Dedifferentiated amniotic fluid mesenchymal stem cell (primary cell): ENCODE measurements at regions not wholly inside any gene's neighbourhood (a gene's known extent, or its start where the extent isn't known, plus 50 kb on each side); places are given as distances from the start of the nearest gene placed in this dataset.

Source experiments
- DNase-seq: peaks from one replicate; pipeline ENCODE4 v3.0.0-alpha.2; 2016; ENCODE audit errors: extremely low spot score

DNA sequence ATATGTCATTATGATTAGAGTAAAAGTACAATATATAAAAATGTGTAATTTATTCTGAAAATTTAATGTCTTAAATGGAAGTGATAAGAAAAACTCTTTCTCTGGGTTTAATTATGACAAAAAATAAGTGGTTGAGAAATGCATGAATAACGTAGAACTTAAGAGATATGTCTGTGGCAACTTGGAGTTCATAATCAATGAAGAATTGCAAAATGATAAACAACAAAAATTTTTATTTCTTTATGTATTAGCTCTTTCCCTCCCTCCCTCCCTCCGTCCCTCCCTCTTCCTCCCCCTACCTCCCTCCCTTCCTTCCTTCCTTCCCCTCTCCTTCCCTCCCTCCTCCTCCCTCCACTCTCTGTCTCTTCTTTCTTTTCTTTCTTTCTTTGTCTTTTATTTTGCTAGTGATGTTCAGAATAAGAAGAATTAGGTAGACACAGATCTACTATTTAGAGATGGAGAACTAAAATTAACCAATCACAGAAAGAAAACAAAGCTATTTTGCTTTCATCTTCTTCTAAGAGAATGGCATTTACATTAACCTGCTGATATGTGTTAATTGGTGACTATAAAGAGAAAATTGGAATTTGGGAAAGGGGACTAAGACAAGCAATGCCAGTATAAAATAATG, 96.3 kb upstream of the PDC start:
- no peak for DNase-seq

DNA sequence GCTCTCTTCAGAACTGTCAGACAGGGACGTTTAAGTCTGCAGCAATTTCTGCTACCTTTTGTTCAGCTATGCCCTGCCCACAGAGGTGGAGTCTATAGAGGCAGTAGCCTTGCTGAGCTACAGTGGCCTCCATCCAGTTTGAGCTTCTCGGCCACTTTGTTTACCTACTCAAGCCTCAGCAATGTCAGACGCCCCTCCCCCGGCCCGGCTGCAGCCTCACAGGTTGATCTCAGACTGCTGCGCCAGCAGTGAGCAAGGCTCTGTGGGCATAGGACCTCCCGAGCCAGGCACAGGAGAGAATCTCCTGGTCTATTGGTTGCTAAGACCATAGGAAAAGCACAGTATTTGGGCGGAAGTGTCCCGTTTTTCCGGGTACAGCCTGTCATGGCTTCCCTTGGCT, 89.9 kb upstream of the PDC start:
- DNase-seq = no peak

DNA sequence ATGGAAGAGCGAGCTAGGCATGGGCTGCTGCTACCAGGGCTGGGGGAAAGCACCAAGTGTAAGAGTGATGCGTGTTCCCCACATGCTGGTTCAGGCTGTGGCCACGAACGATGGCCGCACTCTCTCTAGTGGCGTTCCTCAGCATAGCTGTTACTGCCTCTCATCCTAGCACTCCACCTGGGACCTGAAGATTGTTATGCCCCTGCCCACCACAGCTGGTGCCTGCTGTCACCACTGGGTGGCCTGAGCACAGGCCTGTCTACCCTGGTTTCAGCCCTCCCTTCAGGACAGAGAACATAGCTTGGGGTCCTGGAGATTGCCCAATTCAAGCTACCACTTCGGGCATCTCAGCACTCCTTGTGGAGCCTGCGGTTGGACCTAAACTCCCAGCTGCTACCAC, 80.1 kb upstream of the PDC start:
- no peak for DNase-seq

DNA sequence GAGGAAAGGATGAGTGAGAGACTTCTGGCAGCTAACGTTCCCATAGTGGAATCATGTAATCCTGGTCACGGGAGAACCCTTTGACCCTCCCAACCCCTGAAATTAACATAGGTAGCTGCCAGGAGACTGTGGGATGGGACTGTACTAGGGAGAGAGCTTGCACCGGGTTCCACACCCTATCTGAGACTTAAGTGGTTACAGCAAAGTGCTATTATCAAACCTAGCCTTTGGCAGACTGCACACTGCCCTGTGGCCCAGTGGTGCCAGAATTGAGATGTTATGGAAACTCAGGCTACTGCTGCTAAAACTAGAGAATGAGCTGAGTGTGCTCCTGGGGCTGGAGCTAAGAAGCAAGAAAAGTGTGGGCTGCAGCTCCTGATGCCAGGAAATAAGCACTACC, 79.6 kb upstream of the PDC start:
- DNase-seq = no peak

DNA sequence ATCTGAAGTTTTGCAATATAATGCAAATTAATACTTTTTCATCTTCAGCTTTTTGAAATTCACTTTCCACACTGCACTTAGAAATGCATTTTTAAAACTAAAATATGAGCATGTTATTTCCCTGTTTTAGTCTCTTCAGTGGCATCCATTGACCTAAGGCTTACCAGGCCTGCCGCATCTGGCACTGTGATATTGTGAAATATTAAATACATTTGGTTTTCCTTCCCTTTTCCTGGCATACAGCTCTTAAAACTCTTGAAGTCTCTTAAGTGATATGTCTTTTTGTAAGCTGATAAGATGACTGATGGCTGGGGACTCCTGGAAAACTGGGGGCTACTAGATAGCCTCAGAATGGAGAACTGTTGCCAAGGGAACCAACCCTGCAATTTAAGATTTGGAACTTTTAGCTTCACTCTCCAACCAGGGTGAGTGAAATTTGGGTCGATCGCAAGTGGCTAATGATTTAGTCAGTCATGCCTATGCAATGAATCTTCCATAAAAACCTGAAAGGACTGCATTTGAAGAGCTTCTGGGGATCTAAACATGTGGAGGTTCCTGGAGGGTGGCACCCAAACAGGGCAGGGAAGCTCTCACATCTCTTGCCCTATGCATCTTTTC, 75.5 kb upstream of the PDC start:
- DNase-seq = no peak

DNA sequence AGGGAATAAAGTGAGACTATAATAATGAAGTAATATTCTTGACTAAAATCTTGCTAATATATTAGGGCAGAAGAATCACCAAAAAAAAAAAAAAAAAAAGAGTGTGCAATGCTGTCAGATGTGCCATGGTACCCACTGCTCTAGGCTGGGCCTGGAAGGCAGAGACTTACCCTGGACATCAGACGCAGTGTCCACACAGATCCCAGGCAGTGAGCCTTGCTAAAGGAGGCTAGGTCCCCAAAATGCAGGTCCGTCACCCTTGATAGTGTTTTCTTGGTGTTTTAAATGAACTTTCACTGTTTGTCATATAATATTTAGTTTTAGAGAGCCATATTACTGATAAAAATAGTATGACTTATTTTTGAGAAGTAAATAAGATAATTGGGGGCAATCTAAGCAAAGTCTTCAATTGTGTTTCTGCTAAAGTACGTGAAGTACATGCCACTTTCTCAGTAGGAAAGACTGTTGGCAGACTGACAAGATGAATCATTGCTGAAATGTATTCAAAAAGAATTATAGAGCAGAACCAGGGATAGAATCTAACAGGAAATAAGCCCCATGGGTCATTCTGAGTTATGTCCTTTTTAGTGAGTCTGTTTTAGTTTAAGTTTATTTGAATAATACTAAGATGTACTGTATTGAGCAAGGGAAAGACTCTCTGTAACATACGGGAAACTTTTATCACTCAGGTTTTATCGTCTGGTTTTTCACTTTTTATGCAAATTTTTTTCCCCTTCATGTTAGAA, 74.6 kb upstream of the PDC start:
- DNase-seq = peak; percentile 90

DNA sequence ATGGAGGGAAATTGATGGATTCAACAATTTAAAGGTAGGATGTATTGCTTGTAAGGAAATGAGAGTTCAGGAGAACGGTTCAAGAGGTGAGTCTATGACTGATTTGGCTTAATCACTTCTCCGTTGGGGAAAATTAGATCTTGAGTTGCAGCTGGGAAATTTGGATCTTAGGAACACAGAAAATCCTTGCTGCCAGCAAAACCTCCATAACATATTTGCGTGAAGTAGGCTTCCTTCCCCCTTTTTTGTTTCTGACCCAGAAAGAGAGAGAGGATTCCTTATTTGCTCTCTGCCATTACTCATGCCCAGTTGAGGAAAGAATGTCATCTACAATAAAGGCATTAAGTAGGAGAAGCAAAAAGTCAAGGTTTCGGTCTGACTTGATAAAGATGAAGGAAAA, 73.5 kb upstream of the PDC start:
- no peak for DNase-seq

DNA sequence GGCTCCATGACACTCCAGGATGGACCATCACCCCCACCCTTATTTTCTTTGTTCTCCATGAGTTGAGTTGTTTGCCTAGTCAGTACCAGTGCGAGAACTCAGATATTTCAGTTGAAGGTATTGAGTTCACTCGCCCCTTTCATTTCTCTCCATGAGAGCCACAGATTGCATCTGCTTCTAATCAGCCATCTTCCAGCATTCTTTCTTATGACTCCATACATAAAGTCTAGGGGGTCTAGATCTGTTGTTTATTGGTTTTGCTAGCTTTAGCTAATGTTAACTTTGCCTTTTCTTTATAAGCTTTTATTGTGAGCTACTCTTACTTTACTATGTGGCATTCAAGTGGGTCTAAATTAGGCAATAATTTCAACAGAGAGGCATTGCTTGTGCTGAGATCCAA, 71.6 kb upstream of the PDC start:
- no peak for DNase-seq

DNA sequence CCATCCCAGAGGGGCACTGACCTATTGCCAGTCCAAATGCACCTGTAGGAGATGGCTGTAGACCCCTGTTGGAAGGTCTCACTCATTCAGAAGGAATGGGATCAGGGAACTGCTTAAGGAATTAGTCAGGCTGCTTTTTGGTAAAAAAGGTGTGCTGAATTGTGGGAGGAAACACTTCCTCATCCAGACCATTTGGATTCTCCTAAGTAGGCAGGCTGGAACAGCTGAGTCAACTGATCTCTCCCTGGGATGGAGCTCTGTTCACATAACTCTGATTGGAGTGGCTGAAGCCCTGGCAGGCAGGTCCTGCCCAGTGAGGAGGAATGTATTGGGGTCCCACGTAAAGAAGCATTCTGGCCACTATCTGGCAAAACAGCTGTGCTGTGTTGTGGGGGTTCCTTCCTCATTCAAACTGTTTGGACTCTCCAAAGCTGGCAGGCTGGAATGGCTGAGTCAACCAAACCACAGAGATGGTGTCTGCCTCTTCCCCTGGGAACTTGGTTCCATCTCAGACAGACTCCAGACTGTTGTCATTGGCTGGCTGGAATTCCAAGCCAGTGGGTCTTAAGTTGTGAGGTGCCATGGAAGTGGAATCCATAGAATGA, 70.7 kb upstream of the PDC start:
- no peak for DNase-seq

DNA sequence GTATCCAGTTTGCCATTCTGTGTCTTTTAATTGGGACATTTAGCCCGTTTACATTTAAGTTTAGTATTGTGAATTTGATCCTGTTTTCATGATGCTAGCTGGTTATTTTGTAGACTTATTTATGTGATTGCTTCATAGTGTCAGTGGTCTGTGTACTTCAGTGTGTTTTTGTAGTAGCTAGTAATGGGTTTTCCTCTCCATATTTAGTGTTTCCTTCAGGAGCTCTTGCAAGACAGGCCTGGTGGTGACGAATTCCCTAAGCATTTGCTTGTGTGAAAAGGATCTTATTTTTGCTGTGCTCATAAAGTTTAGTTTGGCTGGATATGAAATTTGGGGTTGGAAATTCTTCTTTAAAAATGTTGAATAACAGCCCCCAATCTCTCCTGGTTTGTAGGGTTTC, 69.2 kb upstream of the PDC start:
- no peak for DNase-seq

DNA sequence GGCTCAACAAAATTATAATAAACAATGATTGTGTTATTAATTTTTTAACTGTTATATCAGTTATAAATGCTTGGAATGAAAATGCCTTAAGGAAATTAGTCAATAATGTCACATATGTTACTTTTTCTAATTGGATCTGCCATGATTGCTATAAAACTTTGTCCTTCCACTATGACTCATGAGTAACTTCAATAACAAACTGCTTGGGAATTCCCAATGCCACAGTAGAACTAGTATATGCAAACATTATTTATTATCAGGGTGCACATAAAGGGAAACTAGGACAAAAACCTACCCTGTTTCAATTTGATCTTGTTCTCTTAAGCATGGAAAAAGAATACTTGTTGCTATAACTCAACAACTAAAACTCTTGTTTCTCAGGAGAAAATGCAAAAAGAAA, 59.1 kb upstream of the PDC start:
- DNase-seq = no peak

DNA sequence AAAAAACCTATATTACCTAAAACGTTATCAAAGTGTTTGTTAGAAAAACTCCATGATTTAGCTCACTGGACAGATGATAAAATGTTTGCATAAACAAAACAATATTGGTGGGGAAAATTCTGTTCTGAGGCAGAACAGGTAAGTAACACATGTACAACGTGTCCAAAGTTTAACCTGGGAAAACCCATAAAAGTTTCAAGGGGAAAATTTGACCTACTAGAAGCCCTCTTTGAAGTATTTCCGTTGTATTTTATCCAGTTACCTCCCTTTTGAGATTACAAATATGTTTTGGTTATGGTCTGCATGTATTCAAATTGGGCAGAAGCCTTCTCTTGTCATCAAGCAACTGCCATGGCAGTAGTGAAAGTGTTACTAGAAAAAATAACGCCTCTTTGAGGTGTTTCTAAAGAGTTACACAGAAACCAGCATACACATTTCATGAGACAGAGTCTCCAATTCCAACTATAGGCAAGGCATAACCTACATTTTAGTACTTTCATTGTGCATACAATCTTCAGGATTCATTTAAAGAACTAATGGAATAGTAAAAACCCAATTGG, 58.0 kb upstream of the PDC start:
- no peak for DNase-seq

DNA sequence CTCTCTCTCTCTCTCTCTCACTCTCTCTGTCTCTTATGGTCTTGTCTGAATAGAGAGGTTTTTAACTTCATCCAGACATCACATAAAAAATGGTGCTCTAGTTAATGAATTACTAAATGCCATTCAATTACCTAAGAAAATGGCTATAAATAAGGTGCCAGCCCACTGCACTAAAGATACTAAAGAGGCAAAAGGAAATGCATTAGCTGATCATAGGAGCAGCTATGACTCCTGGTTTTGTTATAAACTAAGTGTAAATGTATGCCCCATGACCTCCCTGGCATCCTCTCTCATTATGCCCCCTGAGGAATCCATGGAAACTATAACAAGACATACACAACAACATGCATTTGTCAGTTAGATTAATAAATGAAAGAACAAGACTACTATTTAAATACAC, 57.5 kb upstream of the PDC start:
- no peak for DNase-seq

DNA sequence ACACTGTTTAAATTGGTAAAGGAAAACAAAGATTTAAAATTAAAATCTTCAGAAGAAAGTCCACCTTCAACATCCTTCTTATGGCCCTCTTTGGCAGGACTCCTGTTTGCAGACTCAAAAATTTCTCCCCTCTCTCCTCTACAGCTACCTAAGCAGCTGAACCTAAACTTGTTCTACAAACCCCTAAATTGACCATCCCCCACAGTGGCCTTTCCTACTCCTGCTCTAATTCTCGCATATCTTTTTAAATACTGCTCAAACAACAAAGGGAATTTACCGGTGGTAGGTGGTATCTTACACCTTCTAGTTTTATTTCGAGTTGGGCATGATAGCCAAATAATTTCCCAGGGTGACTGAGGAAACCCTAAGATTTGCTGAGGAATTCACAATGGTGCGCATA, 53.5 kb upstream of the PDC start:
- DNase-seq = no peak

DNA sequence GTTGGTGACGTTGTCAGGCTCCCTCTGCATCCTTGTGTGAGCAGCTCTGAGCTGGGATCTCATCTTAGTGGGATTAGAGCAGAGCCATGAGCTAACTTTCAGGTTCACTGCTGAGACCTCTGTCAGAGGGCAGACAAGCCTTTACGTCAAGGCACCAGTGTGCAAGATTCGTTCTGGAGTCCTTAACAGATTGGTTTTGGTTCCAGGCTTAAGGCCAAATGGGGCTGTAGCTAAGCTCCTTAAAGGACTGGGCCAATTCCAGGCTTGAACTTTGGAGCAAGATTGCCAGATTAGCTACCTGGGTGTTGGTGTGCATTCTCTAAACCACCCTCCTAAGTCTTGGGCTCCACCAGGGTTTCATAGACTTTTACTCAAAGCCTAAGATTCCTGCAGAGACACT, 52.6 kb upstream of the PDC start:
- DNase-seq = no peak

DNA sequence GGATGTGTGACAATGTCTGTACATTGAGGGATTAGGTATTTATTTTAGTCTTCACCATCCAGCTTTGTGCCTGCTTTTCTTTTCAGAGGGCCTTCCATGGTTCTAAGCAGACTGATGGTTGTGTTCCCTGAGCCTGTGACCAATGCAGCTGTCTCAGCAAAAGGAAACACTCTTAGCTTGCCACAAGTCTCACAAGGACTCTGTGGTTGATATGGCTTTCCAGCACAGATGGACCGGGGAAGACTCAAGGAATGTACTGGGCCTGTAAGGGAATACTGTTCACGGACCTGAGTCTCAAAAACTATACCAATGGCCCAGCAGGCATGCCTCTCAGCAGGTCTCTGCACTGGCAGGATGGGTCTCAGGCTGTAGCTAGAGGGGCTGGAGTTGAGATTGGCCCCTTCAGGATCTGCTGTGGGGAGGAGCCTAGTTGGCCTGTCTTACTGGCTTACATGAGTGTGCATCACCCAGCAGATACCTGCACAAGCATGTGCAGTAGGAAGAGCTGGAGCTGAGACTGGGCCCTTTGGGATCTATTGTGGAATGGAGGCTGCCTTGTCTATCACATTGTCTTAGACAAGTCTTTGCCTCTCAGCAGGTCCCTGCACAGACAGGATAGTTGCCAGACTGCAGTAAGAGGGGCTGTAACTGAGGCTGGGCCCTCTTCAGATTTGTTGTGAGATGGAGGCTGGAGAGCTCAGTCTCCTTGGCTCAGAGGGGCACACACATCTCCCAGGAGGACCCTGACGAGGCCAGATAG, 52.0 kb upstream of the PDC start:
- no peak for DNase-seq

DNA sequence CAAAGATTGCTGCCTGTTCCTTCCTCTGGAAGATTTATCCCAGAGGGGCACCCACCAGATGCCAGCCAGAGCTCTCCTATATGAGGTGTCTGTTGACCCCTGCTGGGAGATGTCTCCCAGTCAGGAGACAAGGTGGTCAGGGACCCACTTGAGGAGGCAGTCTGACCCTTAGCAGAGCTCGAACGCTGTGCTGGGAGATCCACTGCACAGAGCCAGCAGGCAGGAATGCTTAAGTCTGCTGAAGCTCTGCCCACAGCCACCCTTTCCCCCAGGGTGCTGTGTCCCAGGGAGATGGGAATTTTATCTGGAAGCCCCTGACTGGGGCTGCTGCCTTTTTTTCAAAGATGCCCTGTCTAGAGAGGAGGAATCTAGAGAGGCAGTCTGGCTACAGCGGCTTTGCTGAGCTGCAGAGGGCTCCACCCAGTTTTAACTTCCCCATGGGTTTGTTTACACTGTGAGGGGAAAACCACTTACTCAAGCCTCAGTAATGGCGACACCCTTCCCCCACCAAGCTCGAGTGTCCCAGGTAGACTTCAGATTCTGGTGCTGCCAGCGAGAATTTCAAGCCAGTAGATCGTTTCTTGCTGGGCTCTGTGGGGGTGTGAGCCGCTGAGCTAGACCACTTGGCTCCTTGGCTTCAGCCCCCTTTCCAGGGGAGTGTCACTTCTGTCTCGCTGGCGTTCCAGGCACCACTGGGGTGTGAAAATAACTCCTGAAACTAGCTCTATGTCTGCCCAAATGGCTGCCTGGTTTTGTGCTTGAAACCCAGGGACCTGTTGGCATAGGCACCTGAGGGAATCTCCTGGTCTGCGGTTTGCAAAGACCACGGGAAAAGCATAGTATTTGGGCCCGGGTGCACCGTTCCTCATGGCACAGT, 51.1 kb upstream of the PDC start:
- DNase-seq = no peak
